Glomerular endothelial cell (primary cell): ENCODE measurements at regions not wholly inside any gene's neighbourhood (a gene's known extent, or its start where the extent isn't known, plus 50 kb on each side); places are given as distances from the start of the nearest gene placed in this dataset.

Experiments
- DNase-seq: peaks from one replicate; pipeline ENCODE4 v3.0.0-alpha.2; 2011; ENCODE audit warnings: low read depth, low spot score; ENCODE audit errors: extremely low read depth

- no peak for DNase-seq
Observed at GRCh38 chr7:45975847-45976484, 54.9 kb upstream of the IGFBP3 start.

GRCh38 chr7:45975367-45975766 is 54.3 kb upstream of the IGFBP3 start:
- DNase-seq: no peak

GRCh38 chr7:45974540-45975360 is 53.7 kb upstream of the IGFBP3 start:
- no peak for DNase-seq

- peak; percentile 5 for DNase-seq
Observed at GRCh38 chr7:45973725-45974532, 52.9 kb upstream of the IGFBP3 start.

GRCh38 chr7:45972629-45973312 is 51.7 kb upstream of the IGFBP3 start:
- no peak for DNase-seq

- DNase-seq: no peak
Observed at GRCh38 chr7:45971661-45972175, 50.6 kb upstream of the IGFBP3 start.

- DNase-seq: no peak
Observed at GRCh38 chr7:45971171-45971570, 50.1 kb upstream of the IGFBP3 start.
